Progenitor cell of endocrine pancreas (in vitro differentiated cells): ENCODE measurements at regions not wholly inside any gene's neighbourhood (a gene's known extent, or its start where the extent isn't known, plus 50 kb on each side); places are given as distances from the start of the nearest gene placed in this dataset.
"Not testable (repeated sequence)": the region's sequence is repeated elsewhere in the genome, so short reads cannot be mapped to it uniquely, and the experiment has no call there.

ENCODE experiments used
- DNase-seq: peaks from one replicate; pipeline ENCODE4 v3.0.0; 2021; ENCODE audit warnings: low spot score; ENCODE audit not compliant: unreplicated experiment
- H3K27ac Mint-ChIP-seq: 2 replicates; pipeline ENCODE4 v1.8.0; 2021; ENCODE audit warnings: mild to moderate bottlenecking, moderate library complexity, mixed read lengths
- H3K27me3 Mint-ChIP-seq: 2 replicates; pipeline ENCODE4 v1.8.0; 2021; ENCODE audit warnings: mixed read lengths
- H3K36me3 Mint-ChIP-seq: 2 replicates; pipeline ENCODE4 v1.8.0; 2022; ENCODE audit warnings: mixed read lengths; ENCODE audit not compliant: insufficient read depth
- H3K4me1 Mint-ChIP-seq: 2 replicates; pipeline ENCODE4 v1.8.0; 2021; ENCODE audit warnings: low read depth, mixed read lengths
- H3K4me3 Mint-ChIP-seq: 2 replicates; pipeline ENCODE4 v1.8.0; 2021; ENCODE audit warnings: low read depth, mild to moderate bottlenecking, moderate library complexity, mixed read lengths
- H3K9me3 Mint-ChIP-seq: 2 replicates; pipeline ENCODE4 v1.8.0; 2021; ENCODE audit warnings: low read depth, mixed read lengths
- TF ChIP-seq, protein P1 (sequence below): fragments of 200-600 bp; sonication (generic); IDR thresholded peaks from one replicate; pipeline ENCODE4 v1.5.0; 2021; ENCODE audit warnings: antibody characterized with exemption, mild to moderate bottlenecking; ENCODE audit not compliant: unreplicated experiment

DNA sequence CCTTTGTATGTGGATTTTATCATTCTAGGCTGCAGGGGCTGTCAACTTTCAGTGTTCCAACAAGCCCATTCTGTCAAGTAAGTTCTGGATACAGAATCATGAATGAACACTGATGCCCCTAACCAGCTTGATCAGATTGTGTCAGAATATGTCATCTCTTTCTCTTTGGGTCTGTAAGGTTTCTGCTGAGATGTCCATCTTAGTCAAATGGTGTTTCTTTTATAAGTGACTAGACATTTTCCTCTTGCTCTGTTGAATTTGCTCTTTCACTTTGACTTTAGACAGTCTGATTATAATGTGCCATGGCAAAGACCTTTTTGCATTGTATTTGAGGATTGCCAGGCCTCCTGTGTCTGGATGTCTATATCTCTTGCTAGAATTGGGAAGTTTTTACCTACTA lies 660.9 kb upstream of the CBLB start:
- peaks cover 19% of the 10 kb centered on the region for H3K9me3 Mint-ChIP-seq

DNA sequence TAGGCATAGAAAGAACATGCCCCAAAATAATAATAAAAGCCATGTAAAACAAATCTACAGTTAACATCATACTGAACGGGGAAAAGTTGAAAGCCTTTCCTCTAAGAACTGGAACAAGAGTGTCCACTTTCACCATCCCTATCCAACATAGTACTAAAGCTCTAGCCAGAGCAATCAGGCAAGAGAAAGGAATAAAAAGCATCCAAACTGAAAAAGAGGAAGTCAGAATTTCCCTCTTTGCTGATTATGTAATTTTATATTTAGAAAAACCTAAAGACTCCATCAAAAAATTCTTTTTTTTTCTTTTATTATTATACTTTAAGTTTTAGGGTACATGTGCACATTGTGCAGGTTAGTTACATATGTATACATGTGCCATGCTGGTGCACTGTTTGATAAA lies 661.6 kb upstream of the CBLB start:
- Mint-ChIP-seq H3K27me3 (no peaks in the 10 kb centered on the region), H3K9me3 (peaks cover 22% of the 10 kb centered on the region), H3K4me3 (no peak overlapping the region), H3K36me3 (no peaks in the 10 kb centered on the region), H3K27ac (no peak overlapping the region), H3K4me1 (no peaks in the 10 kb centered on the region)
- TF ChIP-seq, protein P1, sequence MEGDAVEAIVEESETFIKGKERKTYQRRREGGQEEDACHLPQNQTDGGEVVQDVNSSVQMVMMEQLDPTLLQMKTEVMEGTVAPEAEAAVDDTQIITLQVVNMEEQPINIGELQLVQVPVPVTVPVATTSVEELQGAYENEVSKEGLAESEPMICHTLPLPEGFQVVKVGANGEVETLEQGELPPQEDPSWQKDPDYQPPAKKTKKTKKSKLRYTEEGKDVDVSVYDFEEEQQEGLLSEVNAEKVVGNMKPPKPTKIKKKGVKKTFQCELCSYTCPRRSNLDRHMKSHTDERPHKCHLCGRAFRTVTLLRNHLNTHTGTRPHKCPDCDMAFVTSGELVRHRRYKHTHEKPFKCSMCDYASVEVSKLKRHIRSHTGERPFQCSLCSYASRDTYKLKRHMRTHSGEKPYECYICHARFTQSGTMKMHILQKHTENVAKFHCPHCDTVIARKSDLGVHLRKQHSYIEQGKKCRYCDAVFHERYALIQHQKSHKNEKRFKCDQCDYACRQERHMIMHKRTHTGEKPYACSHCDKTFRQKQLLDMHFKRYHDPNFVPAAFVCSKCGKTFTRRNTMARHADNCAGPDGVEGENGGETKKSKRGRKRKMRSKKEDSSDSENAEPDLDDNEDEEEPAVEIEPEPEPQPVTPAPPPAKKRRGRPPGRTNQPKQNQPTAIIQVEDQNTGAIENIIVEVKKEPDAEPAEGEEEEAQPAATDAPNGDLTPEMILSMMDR: no peak
- no peak for DNase-seq

More for the DNA sequence above, 660.9 kb upstream of the CBLB start:
- TF ChIP-seq, protein P1: no peak
- Mint-ChIP-seq H3K27me3 (no peaks in the 10 kb centered on the region), H3K36me3 (no peaks in the 10 kb centered on the region), H3K4me3 (no peak overlapping the region), H3K4me1 (no peaks in the 10 kb centered on the region), H3K27ac (no peak overlapping the region)
- DNase-seq: no peak

GRCh38 chr3:106531771-106532329 lies 663.0 kb upstream of the CBLB start:
- not testable (repeated sequence) for H3K36me3 Mint-ChIP-seq
- peaks cover 26% of the 10 kb centered on the region for H3K9me3 Mint-ChIP-seq

DNA sequence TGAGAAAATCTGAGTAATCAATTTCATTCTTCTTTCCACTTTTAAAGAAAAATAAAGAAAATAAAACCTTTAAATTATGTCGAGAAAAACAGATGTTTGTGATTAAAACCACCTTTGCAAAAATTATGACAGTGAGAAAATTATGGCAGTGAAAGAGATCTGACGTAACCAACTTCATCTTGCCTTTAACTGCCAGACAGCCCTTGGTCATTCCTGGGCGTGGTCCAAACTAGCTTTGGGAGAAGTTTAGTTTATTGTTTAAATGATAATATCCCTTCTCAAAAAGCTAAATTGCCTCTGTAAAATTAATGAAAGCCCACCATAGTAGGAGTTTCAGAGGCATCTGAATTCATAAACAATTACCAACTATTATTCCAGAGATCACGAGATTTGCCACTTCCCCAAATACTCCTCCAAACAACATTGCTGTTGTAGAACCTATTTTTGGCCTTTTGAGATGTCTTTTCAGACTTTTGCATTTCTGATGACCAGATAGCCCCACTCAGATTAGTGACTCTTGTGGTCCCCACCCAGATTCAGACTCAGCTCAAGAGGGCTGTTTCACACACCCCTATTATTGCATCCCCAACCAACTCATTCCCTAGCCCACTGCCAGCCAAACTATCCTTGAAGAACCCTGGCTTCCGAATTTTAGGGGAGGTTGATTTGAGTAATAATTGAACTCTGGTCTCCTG lies 664.4 kb upstream of the CBLB start:
- H3K27ac Mint-ChIP-seq: no peak overlapping the region
- H3K4me1 Mint-ChIP-seq: no peaks in the 10 kb centered on the region
- peaks cover 31% of the 10 kb centered on the region for H3K9me3 Mint-ChIP-seq
- no peak overlapping the region for H3K4me3 Mint-ChIP-seq
- DNase-seq: no peak
- H3K27me3 Mint-ChIP-seq: no peaks in the 10 kb centered on the region
- TF ChIP-seq, protein P1: no peak
- H3K36me3 Mint-ChIP-seq: no peaks in the 10 kb centered on the region

More at GRCh38 chr3:106531771-106532329, 663.0 kb upstream of the CBLB start:
- H3K27ac Mint-ChIP-seq, H3K27me3 Mint-ChIP-seq, DNase-seq, H3K4me1 Mint-ChIP-seq, H3K4me3 Mint-ChIP-seq: not testable (repeated sequence)

- H3K27me3 Mint-ChIP-seq: no peaks in the 10 kb centered on the region
- peaks cover 35% of the 10 kb centered on the region for H3K9me3 Mint-ChIP-seq
- TF ChIP-seq, protein P1: no peak
- no peak overlapping the region for H3K4me3 Mint-ChIP-seq
- no peak for DNase-seq
- no peaks in the 10 kb centered on the region for H3K4me1 Mint-ChIP-seq
- H3K36me3 Mint-ChIP-seq: no peaks in the 10 kb centered on the region
- H3K27ac Mint-ChIP-seq: no peak overlapping the region
These were observed 665.0 kb upstream of the CBLB start for GRCh38 chr3:106533788-106534160.

DNA sequence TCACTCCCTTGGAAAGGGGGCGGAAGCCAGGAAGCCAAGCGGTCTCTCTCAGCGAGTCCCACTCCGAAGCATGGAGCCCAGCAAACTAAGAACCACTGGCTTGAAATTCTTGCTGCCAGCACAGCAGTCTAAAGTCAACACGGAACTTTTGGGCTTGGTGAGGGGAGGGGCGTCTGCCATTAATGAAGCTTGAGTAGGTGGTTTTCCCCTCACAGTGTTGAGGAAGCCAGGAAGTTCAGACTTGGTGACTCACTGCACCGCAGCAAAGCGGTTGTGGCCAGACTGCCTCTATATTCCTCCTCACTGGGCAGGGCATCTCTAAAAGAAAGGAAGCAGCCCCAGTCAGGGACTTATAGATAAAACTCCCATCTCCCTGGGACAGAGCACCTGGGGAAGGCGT lies 665.4 kb upstream of the CBLB start:
- Mint-ChIP-seq H3K36me3 (no peaks in the 10 kb centered on the region), H3K27ac (no peak overlapping the region), H3K27me3 (no peaks in the 10 kb centered on the region), H3K4me1 (no peaks in the 10 kb centered on the region), H3K9me3 (peaks cover 35% of the 10 kb centered on the region), H3K4me3 (no peak overlapping the region)
- DNase-seq: no peak
- TF ChIP-seq, protein P1: no peak
